B cell (primary cell): ENCODE measurements at regions not wholly inside any gene's neighbourhood (a gene's known extent, or its start where the extent isn't known, plus 50 kb on each side); places are given as distances from the start of the nearest gene placed in this dataset.

Experiments
- ATAC-seq: fragments of 200-7000 bp; cut with Tn5 transposase; one replicate; pipeline ENCODE4 v1.10.0; 2021; ENCODE audit warnings: low read depth, mild to moderate bottlenecking, moderate number of reproducible peaks, moderate library complexity
- CTCF ChIA-PET: fragments of 350-600 bp; sonication (Branson Sonifier 250); formaldehyde crosslinking; loops from one replicate; lab custom pipeline; 2021; ENCODE audit warnings: antibody characterized with exemption, inconsistent platforms; lab: Charles Lee
- POLR2A ChIA-PET: fragments of 350-600 bp; sonication (Branson Sonifier 250); formaldehyde crosslinking; loops from one replicate; lab custom pipeline; 2021; ENCODE audit warnings: antibody characterized with exemption; lab: Charles Lee
- DNase-seq: peaks from one replicate; pipeline ENCODE4 v3.0.0; 2013
- H2AFZ ChIP-seq: 2 replicates; pipeline ENCODE4 v1.6.1; 2012; ENCODE audit warnings: mild to moderate bottlenecking, low read depth, low read length; ENCODE audit not compliant: insufficient read depth, poor library complexity, severe bottlenecking
- H3K27ac ChIP-seq, 2 donors: 1 replicate in 1 of 2; 2 replicates in 1 of 2; pipeline ENCODE4 v1.5.1; 2012 to 2013; ENCODE audit warnings: low read length in 2 of 2, mild to moderate bottlenecking in 2 of 2, moderate library complexity in 1 of 2
- H3K27me3 ChIP-seq, 4 experiments: fragments of 200-600 bp in 1 of 4; sonication (generic) in 1 of 4; replicated peaks in 1 of 4; 1 replicate in 2 of 4; 2 replicates in 2 of 4; pipeline versions ENCODE4 v1.6.1 to v1.7.0; 2013 to 2016; ENCODE audit warnings: low read length in 3 of 4, mild to moderate bottlenecking in 2 of 4, mixed read lengths in 1 of 4, moderate library complexity in 1 of 4; ENCODE audit not compliant: insufficient read depth in 4 of 4, control insufficient read depth in 3 of 4; ENCODE audit errors: control extremely low read depth in 1 of 4
- H3K36me3 ChIP-seq, 2 experiments: replicated peaks in 1 of 2; 1 replicate in 1 of 2; 2 replicates in 1 of 2; pipeline versions ENCODE4 v1.6.1 to v1.7.1; 2013; ENCODE audit warnings: low read length in 1 of 2; ENCODE audit not compliant: insufficient read depth in 2 of 2, control insufficient read depth in 1 of 2; ENCODE audit errors: control extremely low read depth in 1 of 2, extremely low read depth in 1 of 2
- H3K4me1 ChIP-seq, 2 donors: fragments of 200-600 bp in 1 of 2; sonication (generic) in 1 of 2; 1 replicate in 1 of 2; 2 replicates in 1 of 2; pipeline versions ENCODE4 v1.5.1 to v1.6.1; 2013 to 2017; ENCODE audit warnings: low read length in 2 of 2; ENCODE audit not compliant: control insufficient read depth in 2 of 2, insufficient read depth in 2 of 2
- H3K4me2 ChIP-seq: replicated peaks from 2 replicates; pipeline ENCODE3; 2012; ENCODE audit warnings: mild to moderate bottlenecking, low read depth, low read length; ENCODE audit not compliant: poor library complexity, severe bottlenecking
- H3K4me3 ChIP-seq, 5 experiments: fragments of 200-600 bp in 1 of 5; sonication (generic) in 1 of 5; 1 replicate in 3 of 5; 2 replicates in 2 of 5; pipeline versions ENCODE4 v1.5.1 to v1.7.0; 2011 to 2016; ENCODE audit warnings: low read length in 4 of 5, mild to moderate bottlenecking in 4 of 5, low read depth in 2 of 5, control low read depth in 1 of 5, moderate library complexity in 1 of 5; ENCODE audit not compliant: insufficient read depth in 1 of 5; ENCODE audit errors: control extremely low read depth in 1 of 5, extremely low read depth in 1 of 5
- H3K79me2 ChIP-seq: fragments of 200-600 bp; sonication (generic); one replicate; pipeline ENCODE4 v1.6.0; 2016; ENCODE audit warnings: low read length; ENCODE audit not compliant: control insufficient read depth, insufficient read depth
- H3K9ac ChIP-seq: fragments of 200-600 bp; sonication (generic); 2 replicates; pipeline ENCODE4 v1.6.1; 2017; ENCODE audit warnings: mild to moderate bottlenecking, low read length, moderate library complexity
- H3K9me3 ChIP-seq, 3 donors: one replicate each; pipeline versions ENCODE4 v1.6.1 to v1.7.1; 2013; ENCODE audit warnings: low read length in 2 of 3; ENCODE audit not compliant: control insufficient read depth in 2 of 3, insufficient read depth in 1 of 3; ENCODE audit errors: control extremely low read depth in 1 of 3
- H4K20me1 ChIP-seq: 2 replicates; pipeline ENCODE4 v1.6.0; 2012; ENCODE audit warnings: mild to moderate bottlenecking, low read length; ENCODE audit not compliant: insufficient read depth, control insufficient read depth, poor library complexity, severe bottlenecking
- H3K27ac Mint-ChIP-seq: one replicate; pipeline ENCODE4 v1.8.0; 2021; ENCODE audit warnings: mixed read lengths
- H3K27me3 Mint-ChIP-seq: one replicate; pipeline ENCODE4 v1.8.0; 2021; ENCODE audit warnings: mixed read lengths
- H3K4me1 Mint-ChIP-seq: one replicate; pipeline ENCODE4 v1.8.0; 2021; ENCODE audit warnings: mixed read lengths
- H3K4me3 Mint-ChIP-seq: one replicate; pipeline ENCODE4 v1.8.0; 2021; ENCODE audit warnings: mixed read lengths
- H3K9me3 Mint-ChIP-seq: one replicate; pipeline ENCODE4 v1.8.0; 2022; ENCODE audit warnings: mixed read lengths; ENCODE audit not compliant: insufficient read depth
- EZH2 ChIP-seq: IDR thresholded peaks from 2 replicates; pipeline ENCODE4 v1.6.1; 2012; ENCODE audit warnings: borderline replicate concordance, low read depth, mild to moderate bottlenecking, moderate library complexity, low read length; ENCODE audit not compliant: insufficient read depth, poor library complexity, severe bottlenecking
- WGBS: methylation state at CpG from one replicate; pipeline ENCODE4 v1.1.5; 2013; ENCODE audit warnings: missing lambda C conversion rate; ENCODE audit not compliant: insufficient coverage; 5-methylcytosine and 5-hydroxymethylcytosine counted together
- intact Hi-C: fragments of 100-400 bp; cut with micrococcal nuclease; formaldehyde crosslinking; loops from one replicate; pipeline ENCODE4 v1.10.0; 2022
- TF ChIP-seq, protein P1 (sequence below): fragments of 200-600 bp; IDR thresholded peaks from one replicate; pipeline ENCODE4 v1.8.0; 2022; ENCODE audit warnings: antibody characterized with exemption, mild to moderate bottlenecking

- ChIA-PET POLR2A (no interaction called here), CTCF (no interaction called here)
- no CpG with 5 or more reads among the region's 3 CpGs for WGBS
- no peak for ATAC-seq
- Histone ChIP-seq H3K9me3 (no peaks in the 10 kb centered on the region), H3K9ac (no peak overlapping the region), H3K4me3 (no peak overlapping the region), H2AFZ (no peak overlapping the region), H3K4me1 (no peaks in the 10 kb centered on the region), H3K36me3 (no peaks in the 10 kb centered on the region), H3K4me2 (no peak overlapping the region), H4K20me1 (no peaks in the 10 kb centered on the region), H3K27me3 (no peaks in the 10 kb centered on the region), H3K79me2 (no peaks in the 10 kb centered on the region), H3K27ac (no peak overlapping the region)
- H3K4me3 Mint-ChIP-seq, result no peak overlapping the region
- H3K4me1 Mint-ChIP-seq, result no peaks in the 10 kb centered on the region
- no peaks in the 10 kb centered on the region for H3K27me3 Mint-ChIP-seq
- no peak overlapping the region for H3K27ac Mint-ChIP-seq
- intact Hi-C loops, result no loop called here
- no peaks in the 10 kb centered on the region for H3K9me3 Mint-ChIP-seq
- TF ChIP-seq EZH2, result no peak
- no peak for DNase-seq
Observed at GRCh38 chr3:20317616-20318015, 131.6 kb upstream of the SGO1 start.

DNA sequence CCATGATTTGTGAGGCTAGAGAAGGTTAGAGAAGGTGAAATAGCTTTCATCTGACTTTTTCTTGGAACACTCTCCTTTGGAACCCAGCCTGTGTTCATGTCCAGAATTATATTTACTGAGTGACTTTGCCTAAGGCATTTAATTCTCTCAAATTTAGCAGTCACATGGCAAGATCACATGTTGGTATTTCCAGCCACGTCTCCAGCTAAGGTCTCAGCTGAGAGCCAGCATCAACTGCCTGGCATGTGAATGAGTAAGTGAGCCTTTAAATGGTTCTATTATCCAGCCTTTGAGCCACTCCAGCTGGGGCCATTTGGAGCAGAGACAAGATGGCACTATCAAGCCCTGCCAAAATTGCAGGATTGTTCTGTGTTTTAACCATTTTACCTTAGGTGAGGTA is 130.2 kb upstream of the SGO1 start:
- DNase-seq (no peak), ATAC-seq (no peak)
- H3K4me1 ChIP-seq, result no peaks in the 10 kb centered on the region
- no peak overlapping the region for H2AFZ ChIP-seq
- no peaks in the 10 kb centered on the region for H3K4me1 Mint-ChIP-seq
- no peak overlapping the region for H3K4me3 Mint-ChIP-seq
- no peak overlapping the region for H3K27ac Mint-ChIP-seq
- H4K20me1 ChIP-seq, result no peaks in the 10 kb centered on the region
- no peaks in the 10 kb centered on the region for H3K27me3 ChIP-seq
- H3K9ac ChIP-seq, result no peak overlapping the region
- ChIA-PET POLR2A (no interaction called here), CTCF (no interaction called here)
- no CpG with 5 or more reads among the region's 1 CpG for WGBS
- H3K4me3 ChIP-seq, result no peak overlapping the region
- H3K4me2 ChIP-seq, result no peak overlapping the region
- TF ChIP-seq, protein P1, sequence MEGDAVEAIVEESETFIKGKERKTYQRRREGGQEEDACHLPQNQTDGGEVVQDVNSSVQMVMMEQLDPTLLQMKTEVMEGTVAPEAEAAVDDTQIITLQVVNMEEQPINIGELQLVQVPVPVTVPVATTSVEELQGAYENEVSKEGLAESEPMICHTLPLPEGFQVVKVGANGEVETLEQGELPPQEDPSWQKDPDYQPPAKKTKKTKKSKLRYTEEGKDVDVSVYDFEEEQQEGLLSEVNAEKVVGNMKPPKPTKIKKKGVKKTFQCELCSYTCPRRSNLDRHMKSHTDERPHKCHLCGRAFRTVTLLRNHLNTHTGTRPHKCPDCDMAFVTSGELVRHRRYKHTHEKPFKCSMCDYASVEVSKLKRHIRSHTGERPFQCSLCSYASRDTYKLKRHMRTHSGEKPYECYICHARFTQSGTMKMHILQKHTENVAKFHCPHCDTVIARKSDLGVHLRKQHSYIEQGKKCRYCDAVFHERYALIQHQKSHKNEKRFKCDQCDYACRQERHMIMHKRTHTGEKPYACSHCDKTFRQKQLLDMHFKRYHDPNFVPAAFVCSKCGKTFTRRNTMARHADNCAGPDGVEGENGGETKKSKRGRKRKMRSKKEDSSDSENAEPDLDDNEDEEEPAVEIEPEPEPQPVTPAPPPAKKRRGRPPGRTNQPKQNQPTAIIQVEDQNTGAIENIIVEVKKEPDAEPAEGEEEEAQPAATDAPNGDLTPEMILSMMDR, result no peak
- TF ChIP-seq EZH2, result no peak
- H3K79me2 ChIP-seq, result no peaks in the 10 kb centered on the region
- H3K9me3 Mint-ChIP-seq, result peaks cover 2% of the 10 kb centered on the region
- no peaks in the 10 kb centered on the region for H3K27me3 Mint-ChIP-seq
- intact Hi-C loops, result no loop called here
- H3K36me3 ChIP-seq, result no peaks in the 10 kb centered on the region
- peaks cover 0 to 3% (median 0%) of the 10 kb centered on the region in 3 donors for H3K9me3 ChIP-seq
- H3K27ac ChIP-seq, result no peak overlapping the region
